ENCODE measurements at regions not wholly inside any gene's neighbourhood (a gene's known extent, or its start where the extent isn't known, plus 50 kb on each side); places are given as distances from the start of the nearest gene placed in this dataset.
"Not testable (repeated sequence)": the region's sequence is repeated elsewhere in the genome, so short reads cannot be mapped to it uniquely, and the experiment has no call there.

DNA sequence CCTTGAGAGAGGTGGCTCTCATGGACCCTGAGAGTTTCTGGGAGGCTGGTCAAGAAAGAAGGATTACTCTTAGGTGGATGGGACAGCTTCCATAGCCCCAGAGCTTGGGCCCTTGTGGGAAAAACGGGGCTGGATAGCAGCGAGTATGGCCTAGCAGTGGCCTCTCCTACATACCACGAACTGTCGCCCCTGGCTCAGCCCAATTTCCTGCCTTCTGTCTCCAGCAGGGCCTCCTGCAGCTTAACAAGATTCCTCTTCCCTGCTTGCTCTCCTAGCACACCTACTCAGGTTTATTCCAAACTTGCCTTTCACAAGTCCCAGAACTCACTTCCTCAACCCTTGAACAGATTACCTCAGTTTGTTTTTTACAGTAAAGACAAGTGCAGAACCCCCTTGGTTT is 139.7 kb upstream of the TPM1 start:
- peaks cover 0 to 35% of the 10 kb centered on the region in 2 donors for H3K4me1 ChIP-seq
- no peak overlapping the region for H3K4me3 ChIP-seq
- TF ChIP-seq, protein P1, sequence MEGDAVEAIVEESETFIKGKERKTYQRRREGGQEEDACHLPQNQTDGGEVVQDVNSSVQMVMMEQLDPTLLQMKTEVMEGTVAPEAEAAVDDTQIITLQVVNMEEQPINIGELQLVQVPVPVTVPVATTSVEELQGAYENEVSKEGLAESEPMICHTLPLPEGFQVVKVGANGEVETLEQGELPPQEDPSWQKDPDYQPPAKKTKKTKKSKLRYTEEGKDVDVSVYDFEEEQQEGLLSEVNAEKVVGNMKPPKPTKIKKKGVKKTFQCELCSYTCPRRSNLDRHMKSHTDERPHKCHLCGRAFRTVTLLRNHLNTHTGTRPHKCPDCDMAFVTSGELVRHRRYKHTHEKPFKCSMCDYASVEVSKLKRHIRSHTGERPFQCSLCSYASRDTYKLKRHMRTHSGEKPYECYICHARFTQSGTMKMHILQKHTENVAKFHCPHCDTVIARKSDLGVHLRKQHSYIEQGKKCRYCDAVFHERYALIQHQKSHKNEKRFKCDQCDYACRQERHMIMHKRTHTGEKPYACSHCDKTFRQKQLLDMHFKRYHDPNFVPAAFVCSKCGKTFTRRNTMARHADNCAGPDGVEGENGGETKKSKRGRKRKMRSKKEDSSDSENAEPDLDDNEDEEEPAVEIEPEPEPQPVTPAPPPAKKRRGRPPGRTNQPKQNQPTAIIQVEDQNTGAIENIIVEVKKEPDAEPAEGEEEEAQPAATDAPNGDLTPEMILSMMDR (IDR thresholded peaks at IDR 0.05), result no peak
- no peak overlapping the region for H3K27ac ChIP-seq
- no peak for DNase-seq (ENCODE audit: low spot score)
- H3K9me3 ChIP-seq, result no peaks in the 10 kb centered on the region
- H3K27me3 ChIP-seq, result no peaks in the 10 kb centered on the region
- H3K36me3 ChIP-seq, result no peaks in the 10 kb centered on the region

DNA sequence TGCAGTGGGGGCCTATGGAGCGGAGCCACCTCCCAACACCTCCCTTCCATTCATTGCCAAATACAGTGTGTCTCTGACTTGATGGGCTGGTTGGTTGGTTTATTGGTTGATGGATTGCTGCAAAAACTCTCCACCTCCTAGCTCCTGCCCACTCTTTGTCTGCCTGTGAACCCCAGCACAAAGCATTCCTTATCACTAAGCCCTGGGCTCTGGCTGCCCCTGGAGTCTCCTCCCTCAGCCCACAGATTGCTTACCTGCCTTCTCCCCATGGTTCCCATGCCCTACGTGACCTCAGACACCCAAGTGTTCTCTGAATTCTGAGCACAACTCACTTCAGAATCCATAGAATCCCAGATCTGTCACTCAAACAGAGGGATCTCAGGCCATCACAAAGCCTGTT is 139.1 kb upstream of the TPM1 start:
- Histone ChIP-seq H3K27me3 (no peaks in the 10 kb centered on the region), H3K4me1 (peaks cover 0 to 28% of the 10 kb centered on the region in 2 donors), H3K4me3 (no peak overlapping the region), H3K9me3 (no peaks in the 10 kb centered on the region), H3K27ac (no peak overlapping the region), H3K36me3 (no peaks in the 10 kb centered on the region)
- TF ChIP-seq, protein P1 (IDR thresholded peaks at IDR 0.05), result no peak
- no peak for DNase-seq (ENCODE audit: low spot score)

DNA sequence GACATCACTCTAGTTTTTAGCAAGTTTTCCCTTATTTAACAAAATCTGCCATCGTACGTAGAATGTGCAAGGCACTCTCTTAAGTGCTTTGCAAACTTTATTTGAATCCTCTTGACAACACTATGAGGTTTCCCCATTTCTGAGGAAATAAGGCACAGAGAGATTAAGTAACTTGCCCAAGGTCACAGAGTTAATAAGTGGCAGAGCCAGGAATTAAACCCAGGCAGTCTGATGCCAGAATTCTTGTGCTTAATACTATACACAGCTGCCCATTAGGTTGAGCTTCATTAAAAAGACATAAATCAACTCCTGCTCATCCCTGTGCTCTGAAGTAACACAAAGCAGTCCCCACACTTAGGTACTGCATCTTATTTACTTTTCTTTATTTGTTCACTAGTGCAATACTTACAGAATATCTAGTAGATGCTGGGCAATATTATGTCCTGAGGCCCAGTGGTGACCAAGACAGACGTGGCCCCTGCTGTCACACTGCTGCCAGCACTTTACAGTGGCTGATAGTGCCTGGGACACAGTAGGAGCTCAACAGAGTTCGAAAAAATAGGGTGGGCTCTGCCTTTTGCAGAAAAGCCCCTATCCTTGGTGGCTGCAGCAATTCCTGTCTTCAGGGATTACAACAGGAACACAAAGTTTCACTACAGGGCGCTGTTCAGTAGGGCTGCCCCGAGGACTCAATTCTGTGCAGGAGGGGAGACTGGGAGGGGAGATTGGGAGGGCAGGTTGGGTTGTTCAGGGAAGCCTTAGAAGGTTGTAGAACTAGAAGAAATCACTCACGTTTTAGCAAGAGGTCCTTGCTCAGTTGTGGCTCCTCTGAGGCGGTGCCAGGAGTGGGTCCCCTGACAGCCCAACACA is 138.3 kb upstream of the TPM1 start:
- Histone ChIP-seq H3K9me3 (no peaks in the 10 kb centered on the region), H3K27ac (no peak overlapping the region), H3K27me3 (no peaks in the 10 kb centered on the region), H3K4me3 (no peak overlapping the region), H3K4me1 (peaks cover 0 to 24% of the 10 kb centered on the region in 2 donors), H3K36me3 (no peaks in the 10 kb centered on the region)
- TF ChIP-seq, protein P1 (IDR thresholded peaks at IDR 0.05), result no peak
- no peak for DNase-seq (ENCODE audit: low spot score)

DNA sequence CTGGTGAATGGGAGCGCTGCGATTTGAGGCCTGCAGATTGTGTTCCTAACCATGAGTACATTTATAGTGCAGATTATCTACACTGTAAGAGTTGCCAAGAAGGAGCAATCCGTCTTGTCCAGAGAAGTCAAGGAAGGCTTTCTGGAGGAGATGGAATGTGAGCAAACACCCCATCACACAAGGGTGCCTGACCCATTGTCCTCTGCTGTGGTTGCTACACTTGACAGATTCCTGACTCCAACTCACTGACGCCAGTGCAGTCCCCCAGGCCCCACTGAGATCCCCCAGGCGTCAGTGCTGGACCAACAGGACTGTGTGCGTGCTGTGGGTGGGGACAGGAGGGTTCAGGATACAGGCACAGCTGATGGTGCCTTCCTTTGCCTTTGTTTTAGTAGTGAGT is 135.9 kb upstream of the TPM1 start:
- no peaks in the 10 kb centered on the region for H3K27me3 ChIP-seq
- H3K36me3 ChIP-seq, result no peaks in the 10 kb centered on the region
- H3K27ac ChIP-seq, result peak overlapping the region; percentile 8 to 25
- H3K4me3 ChIP-seq, result no peak overlapping the region
- H3K4me1 ChIP-seq, result peaks cover 0 to 9% of the 10 kb centered on the region in 2 donors
- DNase-seq (ENCODE audit: low spot score), result no peak
- TF ChIP-seq, protein P1 (IDR thresholded peaks at IDR 0.05), result no peak
- no peaks in the 10 kb centered on the region for H3K9me3 ChIP-seq

DNA sequence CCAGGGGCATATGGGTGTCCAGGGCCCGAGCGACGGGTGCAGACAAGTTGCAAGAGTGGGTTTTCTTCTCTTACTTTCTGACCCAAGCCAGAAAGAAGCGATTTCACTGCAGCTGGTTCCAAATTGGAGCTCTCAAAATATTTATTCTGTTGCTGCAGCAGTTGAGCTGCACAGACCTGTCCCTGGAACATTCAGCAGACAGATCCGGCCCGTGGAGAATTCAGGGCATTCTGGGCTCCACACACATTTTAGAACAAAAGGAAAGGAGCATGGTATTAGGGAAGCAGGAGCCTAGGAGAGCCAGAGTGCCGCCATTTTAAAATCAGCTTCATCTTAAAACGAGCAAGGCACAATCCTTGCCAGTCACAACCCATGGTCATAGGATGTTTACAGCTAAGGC is 135.3 kb upstream of the TPM1 start:
- no peaks in the 10 kb centered on the region for H3K27me3 ChIP-seq
- H3K27ac ChIP-seq, result peak overlapping the region; percentile 8 to 25
- peaks cover 0 to 9% of the 10 kb centered on the region in 2 donors for H3K4me1 ChIP-seq
- DNase-seq (ENCODE audit: low spot score), result no peak
- no peak overlapping the region for H3K4me3 ChIP-seq
- TF ChIP-seq, protein P1 (IDR thresholded peaks at IDR 0.05), result no peak
- no peaks in the 10 kb centered on the region for H3K36me3 ChIP-seq
- H3K9me3 ChIP-seq, result no peaks in the 10 kb centered on the region

DNA sequence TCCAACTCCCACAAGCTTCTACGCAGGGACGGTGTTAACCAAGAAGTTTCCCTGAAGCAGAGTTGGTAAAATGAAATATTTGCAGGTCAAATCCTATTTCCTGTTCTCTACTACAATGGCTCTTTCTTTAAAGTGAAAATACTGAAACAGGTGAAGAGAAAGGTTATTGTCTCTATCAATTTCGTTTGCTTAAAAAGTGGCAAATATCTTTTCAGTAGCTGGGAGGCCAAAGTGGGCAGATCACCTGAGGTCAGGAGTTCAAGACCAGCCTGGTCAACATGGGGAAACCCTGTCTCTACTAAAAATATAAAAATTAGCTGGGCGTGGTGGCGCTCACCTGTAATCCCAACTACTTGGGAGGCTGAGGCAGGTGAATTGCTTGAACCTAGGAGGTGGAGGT is 134.2 kb upstream of the TPM1 start:
- not testable (repeated sequence) for DNase-seq (ENCODE audit: low spot score); H3K27ac ChIP-seq; H3K36me3 ChIP-seq; H3K27me3 ChIP-seq; H3K9me3 ChIP-seq; H3K4me3 ChIP-seq
- peaks cover 0 to 20% of the 10 kb centered on the region in 2 donors for H3K4me1 ChIP-seq

Measured in right atrium auricular region (tissue), 2 donors.